HEK293 (cell line): ENCODE measurements at regions not wholly inside any gene's neighbourhood (a gene's known extent, or its start where the extent isn't known, plus 50 kb on each side); places are given as distances from the start of the nearest gene placed in this dataset.
A peak's percentile ranks its signal among the peaks of the same experiment; 100 is the strongest.

ENCODE experiments used
- CTCF ChIP-seq: fragments of 450-650 bp; formaldehyde crosslinking; IDR thresholded peaks from 2 replicates; pipeline ENCODE4 v1.5.1; 2016; ENCODE audit warnings: missing biosample characterization, missing genetic modification characterization
- HOXA7 ChIP-seq: sonication (generic); formaldehyde crosslinking; IDR thresholded peaks from 2 replicates; pipeline ENCODE4 v1.8.1; 2022; ENCODE audit warnings: missing genetic modification reagents, borderline replicate concordance
- REST ChIP-seq: fragments of 450-650 bp; formaldehyde crosslinking; IDR thresholded peaks from 2 replicates; pipeline ENCODE4 v1.5.1; 2016; ENCODE audit warnings: missing biosample characterization, missing genetic modification characterization
- SALL2 ChIP-seq: fragments of 450-650 bp; formaldehyde crosslinking; IDR thresholded peaks from 2 replicates; pipeline ENCODE4 v1.5.0; 2017; ENCODE audit warnings: missing biosample characterization, mild to moderate bottlenecking, missing genetic modification characterization, borderline replicate concordance
- YY1 ChIP-seq: fragments of 450-650 bp; formaldehyde crosslinking; IDR thresholded peaks from 2 replicates; pipeline ENCODE4 v1.5.1; 2018; ENCODE audit warnings: missing biosample characterization, missing genetic modification characterization
- ZBTB11 ChIP-seq: fragments of 450-650 bp; formaldehyde crosslinking; conservative IDR thresholded peaks from 2 replicates; pipeline ENCODE4 v1.5.1; 2016; ENCODE audit warnings: low read depth, missing biosample characterization, missing genetic modification characterization
- ZFP3 ChIP-seq: fragments of 450-650 bp; formaldehyde crosslinking; IDR thresholded peaks from 2 replicates; pipeline ENCODE4 v1.5.1; 2016; ENCODE audit warnings: low read depth, missing biosample characterization, missing genetic modification characterization
- ZFP37 ChIP-seq: fragments of 450-650 bp; formaldehyde crosslinking; IDR thresholded peaks from 2 replicates; pipeline ENCODE4 v1.5.1; 2016; ENCODE audit warnings: missing biosample characterization, missing genetic modification characterization
- ZNF112 ChIP-seq: fragments of 450-650 bp; formaldehyde crosslinking; IDR thresholded peaks from 2 replicates; pipeline ENCODE4 v1.5.0; 2017; ENCODE audit warnings: missing biosample characterization, missing genetic modification characterization
- ZNF133 ChIP-seq: fragments of 450-650 bp; formaldehyde crosslinking; IDR thresholded peaks from 2 replicates; pipeline ENCODE4 v1.5.1; 2016; ENCODE audit warnings: missing biosample characterization, missing genetic modification characterization
- ZNF174 ChIP-seq: fragments of 450-650 bp; formaldehyde crosslinking; IDR thresholded peaks from 2 replicates; pipeline ENCODE4 v1.5.0; 2017; ENCODE audit warnings: missing biosample characterization, mild to moderate bottlenecking, missing genetic modification characterization
- ZNF211 ChIP-seq: fragments of 450-650 bp; formaldehyde crosslinking; IDR thresholded peaks from 2 replicates; pipeline ENCODE4 v1.5.1; 2016; ENCODE audit warnings: low read depth, missing biosample characterization, missing genetic modification characterization
- ZNF274 ChIP-seq, 2 experiments: fragments of 200-500 bp in 1 of 2; fragments of 450-650 bp in 1 of 2; sonication (Bioruptor generic) in 1 of 2; formaldehyde crosslinking in 1 of 2; IDR thresholded peaks; 2 replicates each; pipeline versions ENCODE4 v1.5.1 to v1.6.1; 2014 to 2016; ENCODE audit warnings: borderline replicate concordance in 1 of 2, inconsistent platforms in 1 of 2, low read length in 1 of 2, missing biosample characterization in 1 of 2, missing genetic modification characterization in 1 of 2
- ZNF341 ChIP-seq: fragments of 450-650 bp; formaldehyde crosslinking; IDR thresholded peaks from 2 replicates; pipeline ENCODE4; 2016; ENCODE audit warnings: low read depth, missing biosample characterization, missing genetic modification characterization
- ZNF404 ChIP-seq: fragments of 450-650 bp; formaldehyde crosslinking; IDR thresholded peaks from 2 replicates; pipeline ENCODE4 v1.5.1; 2017; ENCODE audit warnings: missing biosample characterization, missing genetic modification characterization
- ZNF433 ChIP-seq: fragments of 450-650 bp; formaldehyde crosslinking; IDR thresholded peaks from 2 replicates; pipeline ENCODE4 v1.5.1; 2016; ENCODE audit warnings: missing biosample characterization, missing genetic modification characterization, low read depth
- ZNF544 ChIP-seq: fragments of 450-650 bp; formaldehyde crosslinking; IDR thresholded peaks from 2 replicates; pipeline ENCODE4 v1.5.0; 2017; ENCODE audit warnings: missing biosample characterization, missing genetic modification characterization
- ZNF600 ChIP-seq: fragments of 450-650 bp; formaldehyde crosslinking; IDR thresholded peaks from 2 replicates; pipeline ENCODE4 v1.5.1; 2016; ENCODE audit warnings: missing biosample characterization, missing genetic modification characterization
- ZNF623 ChIP-seq: fragments of 450-650 bp; formaldehyde crosslinking; IDR thresholded peaks from 2 replicates; pipeline ENCODE4 v1.5.1; 2016; ENCODE audit warnings: missing biosample characterization, missing genetic modification characterization
- ZNF664 ChIP-seq: fragments of 450-650 bp; formaldehyde crosslinking; IDR thresholded peaks from 2 replicates; pipeline ENCODE4 v1.5.1; 2016; ENCODE audit warnings: missing biosample characterization, missing genetic modification characterization
- ZNF707 ChIP-seq: fragments of 450-650 bp; formaldehyde crosslinking; IDR thresholded peaks from 2 replicates; pipeline ENCODE4 v1.5.1; 2016; ENCODE audit warnings: missing biosample characterization, missing genetic modification characterization
- ZNF747 ChIP-seq: fragments of 450-650 bp; formaldehyde crosslinking; IDR thresholded peaks from 2 replicates; pipeline ENCODE4 v1.5.1; 2016; ENCODE audit warnings: missing biosample characterization, missing genetic modification characterization
- ZNF777 ChIP-seq: fragments of 450-650 bp; formaldehyde crosslinking; IDR thresholded peaks from 2 replicates; pipeline ENCODE4 v1.5.1; 2017; ENCODE audit warnings: missing biosample characterization, missing genetic modification characterization, borderline replicate concordance
- TF ChIP-seq, protein P1 (sequence below): fragments of 450-650 bp; formaldehyde crosslinking; IDR thresholded peaks from 2 replicates; pipeline ENCODE4 v1.5.1; 2016; ENCODE audit warnings: missing biosample characterization, missing genetic modification characterization
- TF ChIP-seq, protein P2 (sequence below): fragments of 450-650 bp; formaldehyde crosslinking; IDR thresholded peaks from 2 replicates; pipeline ENCODE4 v1.5.1; 2017; ENCODE audit warnings: missing biosample characterization, missing genetic modification characterization
- TF ChIP-seq, protein P3 (sequence below): fragments of 450-650 bp; formaldehyde crosslinking; IDR thresholded peaks from 2 replicates; pipeline ENCODE4 v1.5.1; 2016; ENCODE audit warnings: missing biosample characterization, missing genetic modification characterization

DNA sequence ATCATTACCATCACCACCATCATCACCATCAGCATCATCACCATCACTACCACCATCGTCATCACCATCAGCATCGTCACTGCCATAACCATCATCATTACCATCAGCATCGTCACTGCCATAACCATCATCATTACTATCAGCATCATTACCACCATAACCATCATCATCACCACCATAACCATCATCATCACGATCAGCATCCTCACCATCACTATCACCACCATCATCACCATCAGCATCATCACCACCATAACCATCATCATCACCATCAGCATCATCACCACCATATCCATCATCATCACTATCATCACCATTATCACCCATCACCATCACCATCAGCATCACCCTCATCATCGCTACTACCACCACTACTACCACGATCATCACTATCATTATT is 493.9 kb upstream of the TBX3 start (continued):
- TF ChIP-seq REST (tag by site-specific recombination): no peak
- TF ChIP-seq ZNF600 (tag by site-specific recombination): no peak
- no peak for TF ChIP-seq ZFP37 (tag by site-specific recombination)
- TF ChIP-seq ZNF174 (tag by site-specific recombination): no peak
- TF ChIP-seq ZNF623 (tag by site-specific recombination): no peak
- TF ChIP-seq ZNF544 (tag by site-specific recombination): peak; percentile 67; the same call in 1 of the 2 replicates
- no peak for TF ChIP-seq CTCF (tag by site-specific recombination)
- peak; percentile 14; the same call in 1 of the 2 replicates for TF ChIP-seq ZNF133
- TF ChIP-seq ZNF747 (tag by site-specific recombination): no peak
- no peak for TF ChIP-seq SALL2 (tag by site-specific recombination)
- no peak for TF ChIP-seq ZNF777 (tag by site-specific recombination)
- TF ChIP-seq, protein P1, sequence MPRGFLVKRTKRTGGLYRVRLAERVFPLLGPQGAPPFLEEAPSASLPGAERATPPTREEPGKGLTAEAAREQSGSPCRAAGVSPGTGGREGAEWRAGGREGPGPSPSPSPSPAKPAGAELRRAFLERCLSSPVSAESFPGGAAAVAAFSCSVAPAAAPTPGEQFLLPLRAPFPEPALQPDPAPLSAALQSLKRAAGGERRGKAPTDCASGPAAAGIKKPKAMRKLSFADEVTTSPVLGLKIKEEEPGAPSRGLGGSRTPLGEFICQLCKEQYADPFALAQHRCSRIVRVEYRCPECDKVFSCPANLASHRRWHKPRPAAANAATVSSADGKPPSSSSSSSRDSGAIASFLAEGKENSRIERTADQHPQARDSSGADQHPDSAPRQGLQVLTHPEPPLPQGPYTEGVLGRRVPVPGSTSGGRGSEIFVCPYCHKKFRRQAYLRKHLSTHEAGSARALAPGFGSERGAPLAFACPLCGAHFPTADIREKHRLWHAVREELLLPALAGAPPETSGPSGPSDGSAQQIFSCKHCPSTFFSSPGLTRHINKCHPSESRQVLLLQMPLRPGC (tag by site-specific recombination): no peak
- no peak for TF ChIP-seq ZNF433 (tag by site-specific recombination)
- no peak for TF ChIP-seq ZNF211 (tag by site-specific recombination)
- peak; percentile 17; the same call in 1 of the 2 replicates for TF ChIP-seq ZNF707
- TF ChIP-seq YY1 (tag by site-specific recombination): no peak
- TF ChIP-seq, protein P2, sequence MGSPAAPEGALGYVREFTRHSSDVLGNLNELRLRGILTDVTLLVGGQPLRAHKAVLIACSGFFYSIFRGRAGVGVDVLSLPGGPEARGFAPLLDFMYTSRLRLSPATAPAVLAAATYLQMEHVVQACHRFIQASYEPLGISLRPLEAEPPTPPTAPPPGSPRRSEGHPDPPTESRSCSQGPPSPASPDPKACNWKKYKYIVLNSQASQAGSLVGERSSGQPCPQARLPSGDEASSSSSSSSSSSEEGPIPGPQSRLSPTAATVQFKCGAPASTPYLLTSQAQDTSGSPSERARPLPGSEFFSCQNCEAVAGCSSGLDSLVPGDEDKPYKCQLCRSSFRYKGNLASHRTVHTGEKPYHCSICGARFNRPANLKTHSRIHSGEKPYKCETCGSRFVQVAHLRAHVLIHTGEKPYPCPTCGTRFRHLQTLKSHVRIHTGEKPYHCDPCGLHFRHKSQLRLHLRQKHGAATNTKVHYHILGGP (tag by site-specific recombination): no peak
- no peak for TF ChIP-seq ZFP3 (tag by site-specific recombination)
- TF ChIP-seq ZNF274 (IDR thresholded peaks at IDR 0.05; ENCODE audit: low read length): no peak
- TF ChIP-seq ZNF274 (tag by site-specific recombination; IDR thresholded peaks at IDR 0.05; ENCODE audit: borderline replicate concordance): no peak
- TF ChIP-seq, protein P3, sequence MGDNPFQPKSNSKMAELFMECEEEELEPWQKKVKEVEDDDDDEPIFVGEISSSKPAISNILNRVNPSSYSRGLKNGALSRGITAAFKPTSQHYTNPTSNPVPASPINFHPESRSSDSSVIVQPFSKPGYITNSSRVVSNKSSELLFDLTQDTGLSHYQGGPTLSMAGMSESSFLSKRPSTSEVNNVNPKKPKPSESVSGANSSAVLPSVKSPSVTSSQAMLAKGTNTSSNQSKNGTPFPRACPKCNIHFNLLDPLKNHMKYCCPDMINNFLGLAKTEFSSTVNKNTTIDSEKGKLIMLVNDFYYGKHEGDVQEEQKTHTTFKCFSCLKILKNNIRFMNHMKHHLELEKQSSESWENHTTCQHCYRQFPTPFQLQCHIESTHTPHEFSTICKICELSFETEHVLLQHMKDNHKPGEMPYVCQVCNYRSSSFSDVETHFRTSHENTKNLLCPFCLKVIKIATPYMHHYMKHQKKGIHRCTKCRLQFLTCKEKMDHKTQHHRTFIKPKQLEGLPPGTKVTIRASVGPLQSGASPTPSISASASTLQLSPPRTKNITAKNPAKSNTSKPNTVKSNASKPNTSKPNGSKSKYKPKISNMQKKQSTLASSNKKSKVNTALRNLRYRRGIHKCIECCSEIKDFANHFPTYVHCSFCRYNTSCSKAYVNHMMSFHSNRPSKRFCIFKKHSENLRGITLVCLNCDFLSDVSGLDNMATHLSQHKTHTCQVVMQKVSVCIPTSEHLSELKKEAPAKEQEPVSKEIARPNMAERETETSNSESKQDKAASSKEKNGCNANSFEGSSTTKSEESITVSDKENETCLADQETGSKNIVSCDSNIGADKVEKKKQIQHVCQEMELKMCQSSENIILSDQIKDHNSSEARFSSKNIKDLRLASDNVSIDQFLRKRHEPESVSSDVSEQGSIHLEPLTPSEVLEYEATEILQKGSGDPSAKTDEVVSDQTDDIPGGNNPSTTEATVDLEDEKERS (tag by site-specific recombination): no peak
- TF ChIP-seq ZNF404 (tag by site-specific recombination): no peak
- TF ChIP-seq ZBTB11 (tag by site-specific recombination): no peak; the same call in 1 of the 2 replicates
- no peak for TF ChIP-seq ZNF112 (tag by site-specific recombination)
- TF ChIP-seq ZNF341 (tag by site-specific recombination): no peak
- no peak for TF ChIP-seq HOXA7 (CRISPR knock-in tag)
- no peak for TF ChIP-seq ZNF664 (tag by site-specific recombination)
